Brain microvascular endothelial cell (primary cell): ENCODE measurements at regions not wholly inside any gene's neighbourhood (a gene's known extent, or its start where the extent isn't known, plus 50 kb on each side); places are given as distances from the start of the nearest gene placed in this dataset.
"Not testable (repeated sequence)": the region's sequence is repeated elsewhere in the genome, so short reads cannot be mapped to it uniquely, and the experiment has no call there.

Experiments
- DNase-seq: peaks from one replicate; pipeline ENCODE4 v3.0.0-alpha.2; 2020
- H3K27ac ChIP-seq: fragments of 250-450 bp; sonication (Bioruptor Pico); 2 replicates; pipeline ENCODE4 v1.5.1; 2020; ENCODE audit warnings: mild to moderate bottlenecking, moderate library complexity
- H3K27me3 ChIP-seq: fragments of 250-450 bp; sonication (Bioruptor Pico); replicated peaks from 2 replicates; pipeline ENCODE4 v1.5.1; 2020; ENCODE audit warnings: mild to moderate bottlenecking
- H3K36me3 ChIP-seq: fragments of 250-450 bp; sonication (Bioruptor Pico); replicated peaks from 2 replicates; pipeline ENCODE4 v1.5.1; 2020; ENCODE audit warnings: mild to moderate bottlenecking
- H3K4me3 ChIP-seq: 2 replicates; pipeline ENCODE4 v1.5.1; 2011; ENCODE audit warnings: low read depth, mild to moderate bottlenecking, control low read depth, low read length, moderate library complexity
- CTCF ChIP-seq: IDR thresholded peaks from 2 replicates; pipeline ENCODE4 v1.5.1; 2011; ENCODE audit warnings: low read depth, mild to moderate bottlenecking, moderate library complexity, low read length, control low read depth, inconsistent platforms; ENCODE audit errors: missing control alignments
- in situ Hi-C: cut with HindIII; loops from 2 replicates; pipeline ENCODE4 v1.10.0; 2017; ENCODE audit warnings: low sequenced_read_pairs, low pct_ligation_motif_present

GRCh38 chr10:6929148-6929830 lies 349.2 kb upstream of the PRKCQ start:
- no peak for DNase-seq
- no peak for TF ChIP-seq CTCF
- Histone ChIP-seq H3K27me3 (no peaks in the 10 kb centered on the region), H3K4me3 (no peak overlapping the region), H3K36me3 (no peaks in the 10 kb centered on the region), H3K27ac (no peak overlapping the region)
- in situ Hi-C loops, result no loop called here

- in situ Hi-C loops, result no loop called here
- no peak overlapping the region for H3K27ac ChIP-seq
- TF ChIP-seq CTCF, result no peak
Observed at GRCh38 chr10:6928586-6928985, 348.5 kb upstream of the PRKCQ start.

GRCh38 chr10:6926971-6927370 lies 346.9 kb upstream of the PRKCQ start:
- in situ Hi-C loops, result no loop called here
- Histone ChIP-seq H3K27me3 (no peaks in the 10 kb centered on the region), H3K36me3 (no peaks in the 10 kb centered on the region), H3K27ac (no peak overlapping the region), H3K4me3 (no peak overlapping the region)
- DNase-seq, result no peak
- no peak for TF ChIP-seq CTCF

More at GRCh38 chr10:6928586-6928985, 348.5 kb upstream of the PRKCQ start:
- Histone ChIP-seq H3K36me3 (no peaks in the 10 kb centered on the region), H3K4me3 (no peak overlapping the region), H3K27me3 (no peaks in the 10 kb centered on the region)
- DNase-seq, result no peak

GRCh38 chr10:6925146-6925545 lies 345.1 kb upstream of the PRKCQ start:
- in situ Hi-C loops, result no loop called here
- Histone ChIP-seq H3K27ac (no peak overlapping the region), H3K4me3 (no peak overlapping the region), H3K36me3 (no peaks in the 10 kb centered on the region), H3K27me3 (no peaks in the 10 kb centered on the region)
- TF ChIP-seq CTCF, result no peak
- DNase-seq, result no peak

- Histone ChIP-seq H3K27ac (no peak overlapping the region), H3K4me3 (no peak overlapping the region), H3K36me3 (no peaks in the 10 kb centered on the region), H3K27me3 (no peaks in the 10 kb centered on the region)
- no peak for TF ChIP-seq CTCF
- in situ Hi-C loops, result no loop called here
- DNase-seq, result peak; percentile 20
Observed at GRCh38 chr10:6924166-6924565, 344.1 kb upstream of the PRKCQ start.

- H3K36me3 ChIP-seq, DNase-seq, H3K27ac ChIP-seq, H3K4me3 ChIP-seq, H3K27me3 ChIP-seq, in situ Hi-C loops: not testable (repeated sequence)
Observed at GRCh38 chr10:6921026-6921425, 340.9 kb upstream of the PRKCQ start.
